ENCODE measurements at regions not wholly inside any gene's neighbourhood (a gene's known extent, or its start where the extent isn't known, plus 50 kb on each side); places are given as distances from the start of the nearest gene placed in this dataset.
"Not testable (repeated sequence)": the region's sequence is repeated elsewhere in the genome, so short reads cannot be mapped to it uniquely, and the experiment has no call there.

DNA sequence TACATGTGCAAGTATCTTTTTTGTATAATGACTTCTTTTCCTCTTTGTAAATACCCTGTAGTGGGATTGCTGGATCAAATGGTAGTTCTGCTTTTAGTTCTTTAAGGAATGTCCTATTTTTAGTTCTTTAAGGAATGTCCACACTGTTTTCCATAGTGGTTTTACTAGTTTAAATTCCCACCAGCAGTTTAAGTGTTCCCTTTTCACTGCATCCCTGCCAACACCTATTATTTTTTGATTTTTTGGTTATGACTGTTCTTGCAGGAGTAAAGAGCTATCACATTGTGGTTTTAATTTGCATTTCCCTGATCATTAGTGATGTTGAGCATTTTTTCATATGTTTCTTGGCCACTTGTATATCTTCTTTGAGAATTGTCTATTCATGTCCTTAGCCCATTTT lies 164.4 kb downstream of the RND3 start:
- TF ChIP-seq, protein P1, sequence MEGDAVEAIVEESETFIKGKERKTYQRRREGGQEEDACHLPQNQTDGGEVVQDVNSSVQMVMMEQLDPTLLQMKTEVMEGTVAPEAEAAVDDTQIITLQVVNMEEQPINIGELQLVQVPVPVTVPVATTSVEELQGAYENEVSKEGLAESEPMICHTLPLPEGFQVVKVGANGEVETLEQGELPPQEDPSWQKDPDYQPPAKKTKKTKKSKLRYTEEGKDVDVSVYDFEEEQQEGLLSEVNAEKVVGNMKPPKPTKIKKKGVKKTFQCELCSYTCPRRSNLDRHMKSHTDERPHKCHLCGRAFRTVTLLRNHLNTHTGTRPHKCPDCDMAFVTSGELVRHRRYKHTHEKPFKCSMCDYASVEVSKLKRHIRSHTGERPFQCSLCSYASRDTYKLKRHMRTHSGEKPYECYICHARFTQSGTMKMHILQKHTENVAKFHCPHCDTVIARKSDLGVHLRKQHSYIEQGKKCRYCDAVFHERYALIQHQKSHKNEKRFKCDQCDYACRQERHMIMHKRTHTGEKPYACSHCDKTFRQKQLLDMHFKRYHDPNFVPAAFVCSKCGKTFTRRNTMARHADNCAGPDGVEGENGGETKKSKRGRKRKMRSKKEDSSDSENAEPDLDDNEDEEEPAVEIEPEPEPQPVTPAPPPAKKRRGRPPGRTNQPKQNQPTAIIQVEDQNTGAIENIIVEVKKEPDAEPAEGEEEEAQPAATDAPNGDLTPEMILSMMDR (IDR thresholded peaks at IDR 0.05), result not testable (repeated sequence)
- TF ChIP-seq POLR2AphosphoS5, TCF7L2 (IDR thresholded peaks at IDR 0.05; ENCODE audit: low read depth, low read length): not testable (repeated sequence)
- TF ChIP-seq, protein P2, sequence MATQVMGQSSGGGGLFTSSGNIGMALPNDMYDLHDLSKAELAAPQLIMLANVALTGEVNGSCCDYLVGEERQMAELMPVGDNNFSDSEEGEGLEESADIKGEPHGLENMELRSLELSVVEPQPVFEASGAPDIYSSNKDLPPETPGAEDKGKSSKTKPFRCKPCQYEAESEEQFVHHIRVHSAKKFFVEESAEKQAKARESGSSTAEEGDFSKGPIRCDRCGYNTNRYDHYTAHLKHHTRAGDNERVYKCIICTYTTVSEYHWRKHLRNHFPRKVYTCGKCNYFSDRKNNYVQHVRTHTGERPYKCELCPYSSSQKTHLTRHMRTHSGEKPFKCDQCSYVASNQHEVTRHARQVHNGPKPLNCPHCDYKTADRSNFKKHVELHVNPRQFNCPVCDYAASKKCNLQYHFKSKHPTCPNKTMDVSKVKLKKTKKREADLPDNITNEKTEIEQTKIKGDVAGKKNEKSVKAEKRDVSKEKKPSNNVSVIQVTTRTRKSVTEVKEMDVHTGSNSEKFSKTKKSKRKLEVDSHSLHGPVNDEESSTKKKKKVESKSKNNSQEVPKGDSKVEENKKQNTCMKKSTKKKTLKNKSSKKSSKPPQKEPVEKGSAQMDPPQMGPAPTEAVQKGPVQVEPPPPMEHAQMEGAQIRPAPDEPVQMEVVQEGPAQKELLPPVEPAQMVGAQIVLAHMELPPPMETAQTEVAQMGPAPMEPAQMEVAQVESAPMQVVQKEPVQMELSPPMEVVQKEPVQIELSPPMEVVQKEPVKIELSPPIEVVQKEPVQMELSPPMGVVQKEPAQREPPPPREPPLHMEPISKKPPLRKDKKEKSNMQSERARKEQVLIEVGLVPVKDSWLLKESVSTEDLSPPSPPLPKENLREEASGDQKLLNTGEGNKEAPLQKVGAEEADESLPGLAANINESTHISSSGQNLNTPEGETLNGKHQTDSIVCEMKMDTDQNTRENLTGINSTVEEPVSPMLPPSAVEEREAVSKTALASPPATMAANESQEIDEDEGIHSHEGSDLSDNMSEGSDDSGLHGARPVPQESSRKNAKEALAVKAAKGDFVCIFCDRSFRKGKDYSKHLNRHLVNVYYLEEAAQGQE (IDR thresholded peaks at IDR 0.05; ENCODE audit: insufficient read depth in 1 of 2, low read depth in 2 of 2, low read length in 1 of 2), result not testable (repeated sequence)
